Left lung (tissue), 4 donors: ENCODE measurements at regions not wholly inside any gene's neighbourhood (a gene's known extent, or its start where the extent isn't known, plus 50 kb on each side); places are given as distances from the start of the nearest gene placed in this dataset.
A peak's percentile ranks its signal among the peaks of the same experiment; 100 is the strongest.

Source experiments
- ATAC-seq: fragments of 200-7000 bp; cut with Tn5 transposase; one replicate; pipeline ENCODE4 v1.9.1; 2020; ENCODE audit warnings: moderate library complexity
- DNase-seq, 4 donors: peaks; one replicate each; pipeline ENCODE4 v3.0.0-alpha.2; 2013 to 2020
- H3K27ac ChIP-seq, 2 donors: fragments of 200-600 bp; sonication (generic) in 1 of 2; one replicate each; pipeline versions ENCODE4 v1.5.0 to v1.8.0; 2020 to 2021
- H3K27me3 ChIP-seq, 2 donors: fragments of 200-600 bp; sonication (generic) in 1 of 2; one replicate each; pipeline versions ENCODE4 v1.5.0 to v1.8.0; 2020 to 2021
- H3K36me3 ChIP-seq, 2 donors: fragments of 200-600 bp; sonication (generic) in 1 of 2; one replicate each; pipeline versions ENCODE4 v1.5.0 to v1.8.0; 2020 to 2021
- H3K4me1 ChIP-seq, 2 donors: fragments of 200-600 bp; one replicate each; pipeline ENCODE4 v1.8.0; 2021
- H3K4me3 ChIP-seq, 2 donors: fragments of 200-600 bp; sonication (generic) in 1 of 2; one replicate each; pipeline versions ENCODE4 v1.5.0 to v1.8.0; 2020 to 2021; ENCODE audit warnings: mild to moderate bottlenecking in 1 of 2
- H3K9me3 ChIP-seq, 2 donors: fragments of 200-600 bp; sonication (generic) in 1 of 2; one replicate each; pipeline versions ENCODE4 v1.5.0 to v1.8.0; 2020 to 2021
- intact Hi-C, 2 donors: fragments of 100-400 bp; cut with DNase I; formaldehyde crosslinking; loops; one replicate each; pipeline versions ENCODE4 v1.11.2 to v1.14.2; 2022
- TF ChIP-seq, protein P1 (sequence below), 2 donors: fragments of 200-600 bp; sonication (generic) in 1 of 2; IDR thresholded peaks; one replicate each; pipeline versions ENCODE4 v1.5.0 to v1.8.0; 2021; ENCODE audit warnings: antibody characterized with exemption in 2 of 2
- donor health status: DM: no; HTN: yes; CAD: no.
- donor health status: DM: no; HTN: no; CAD: no.

- intact Hi-C loops, result no loop called here
- no peak overlapping the region for H3K4me3 ChIP-seq
- H3K27me3 ChIP-seq, result no peaks in the 10 kb centered on the region
- no peaks in the 10 kb centered on the region for H3K4me1 ChIP-seq
- ATAC-seq (no peak), DNase-seq (no peak)
- no peaks in the 10 kb centered on the region for H3K9me3 ChIP-seq
- H3K36me3 ChIP-seq, result no peaks in the 10 kb centered on the region
- TF ChIP-seq, protein P1, sequence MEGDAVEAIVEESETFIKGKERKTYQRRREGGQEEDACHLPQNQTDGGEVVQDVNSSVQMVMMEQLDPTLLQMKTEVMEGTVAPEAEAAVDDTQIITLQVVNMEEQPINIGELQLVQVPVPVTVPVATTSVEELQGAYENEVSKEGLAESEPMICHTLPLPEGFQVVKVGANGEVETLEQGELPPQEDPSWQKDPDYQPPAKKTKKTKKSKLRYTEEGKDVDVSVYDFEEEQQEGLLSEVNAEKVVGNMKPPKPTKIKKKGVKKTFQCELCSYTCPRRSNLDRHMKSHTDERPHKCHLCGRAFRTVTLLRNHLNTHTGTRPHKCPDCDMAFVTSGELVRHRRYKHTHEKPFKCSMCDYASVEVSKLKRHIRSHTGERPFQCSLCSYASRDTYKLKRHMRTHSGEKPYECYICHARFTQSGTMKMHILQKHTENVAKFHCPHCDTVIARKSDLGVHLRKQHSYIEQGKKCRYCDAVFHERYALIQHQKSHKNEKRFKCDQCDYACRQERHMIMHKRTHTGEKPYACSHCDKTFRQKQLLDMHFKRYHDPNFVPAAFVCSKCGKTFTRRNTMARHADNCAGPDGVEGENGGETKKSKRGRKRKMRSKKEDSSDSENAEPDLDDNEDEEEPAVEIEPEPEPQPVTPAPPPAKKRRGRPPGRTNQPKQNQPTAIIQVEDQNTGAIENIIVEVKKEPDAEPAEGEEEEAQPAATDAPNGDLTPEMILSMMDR (IDR thresholded peaks at IDR 0.05), result no peak
- H3K27ac ChIP-seq, result no peak overlapping the region
Measured at GRCh38 chr5:89133129-89133528, 250.1 kb upstream of the MEF2C start.

DNA sequence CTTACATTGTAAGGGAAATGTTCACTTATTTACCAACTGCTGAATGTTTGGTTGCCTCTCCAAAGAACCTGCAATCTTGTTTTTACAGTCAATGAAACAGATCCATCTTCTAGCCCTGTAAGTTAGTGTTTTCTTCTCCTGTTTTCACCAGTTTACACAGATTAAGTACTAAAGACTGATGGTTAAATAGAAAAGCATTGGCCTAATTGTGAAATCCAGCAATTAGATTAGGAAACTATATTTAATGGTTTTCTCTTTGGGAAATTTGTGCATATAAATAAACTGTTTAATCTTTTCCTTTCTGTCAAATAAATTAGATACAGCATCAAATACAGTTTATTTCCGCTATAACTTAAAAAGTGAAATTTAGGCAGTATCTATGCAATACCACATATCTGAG, 247.9 kb upstream of the MEF2C start:
- TF ChIP-seq, protein P1 (IDR thresholded peaks at IDR 0.05), result no peak
- ATAC-seq (no peak), DNase-seq (peak in 2 of 4 donors; percentile 67 to 71)
- Histone ChIP-seq H3K9me3 (peaks cover 0 to 4% of the 10 kb centered on the region in 2 donors), H3K4me3 (no peak overlapping the region), H3K27me3 (no peaks in the 10 kb centered on the region), H3K4me1 (no peaks in the 10 kb centered on the region), H3K36me3 (no peaks in the 10 kb centered on the region), H3K27ac (no peak overlapping the region)
- intact Hi-C loops, result no loop called here

DNA sequence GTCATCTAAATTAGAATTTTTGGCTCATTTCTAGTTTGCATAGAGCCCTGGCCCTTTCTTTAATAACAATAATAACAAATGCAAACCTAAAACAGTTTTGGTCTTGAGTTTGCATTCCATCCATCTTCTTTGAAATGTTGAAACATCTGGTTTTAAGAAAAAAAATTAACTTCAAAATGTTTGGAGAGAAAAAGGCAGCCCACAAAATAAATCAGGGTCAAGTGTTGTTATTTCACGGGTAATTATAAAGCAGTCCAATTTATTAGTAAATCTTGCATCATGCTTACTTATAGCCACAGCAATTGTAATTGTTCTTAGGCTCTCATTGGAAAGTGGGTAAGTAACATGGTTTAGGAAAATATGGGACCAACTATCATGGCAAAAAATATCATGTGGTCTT, 247.0 kb upstream of the MEF2C start:
- H3K4me3 ChIP-seq, result no peak overlapping the region
- ATAC-seq (no peak), DNase-seq (peak in 2 of 4 donors; percentile 52)
- H3K27ac ChIP-seq, result no peak overlapping the region
- no peaks in the 10 kb centered on the region for H3K27me3 ChIP-seq
- intact Hi-C loops, result no loop called here
- H3K4me1 ChIP-seq, result no peaks in the 10 kb centered on the region
- no peaks in the 10 kb centered on the region for H3K36me3 ChIP-seq
- peaks cover 0 to 4% of the 10 kb centered on the region in 2 donors for H3K9me3 ChIP-seq
- TF ChIP-seq, protein P1 (IDR thresholded peaks at IDR 0.05), result no peak

- H3K4me1 ChIP-seq, result no peaks in the 10 kb centered on the region
- H3K4me3 ChIP-seq, result no peak overlapping the region
- no peak for ATAC-seq
- intact Hi-C loops, result no loop called here
- TF ChIP-seq, protein P1 (IDR thresholded peaks at IDR 0.05), result no peak
- peak in 1 of 4 donors; percentile 7 for DNase-seq
- H3K27ac ChIP-seq, result no peak overlapping the region
- peaks cover 0 to 4% of the 10 kb centered on the region in 2 donors for H3K9me3 ChIP-seq
- no peaks in the 10 kb centered on the region for H3K36me3 ChIP-seq
- H3K27me3 ChIP-seq, result no peaks in the 10 kb centered on the region
Measured at GRCh38 chr5:89128906-89129625, 246.1 kb upstream of the MEF2C start.

GRCh38 chr5:89128092-89128491, 245.1 kb upstream of the MEF2C start:
- no peak overlapping the region for H3K27ac ChIP-seq
- no peaks in the 10 kb centered on the region for H3K27me3 ChIP-seq
- H3K9me3 ChIP-seq, result peaks cover 0 to 4% of the 10 kb centered on the region in 2 donors
- H3K4me3 ChIP-seq, result no peak overlapping the region
- no peaks in the 10 kb centered on the region for H3K4me1 ChIP-seq
- ATAC-seq (no peak), DNase-seq (no peak)
- TF ChIP-seq, protein P1 (IDR thresholded peaks at IDR 0.05), result no peak
- intact Hi-C loops, result no loop called here
- no peaks in the 10 kb centered on the region for H3K36me3 ChIP-seq
